HG02588 (cell line): ENCODE measurements at regions not wholly inside any gene's neighbourhood (a gene's known extent, or its start where the extent isn't known, plus 50 kb on each side); places are given as distances from the start of the nearest gene placed in this dataset.

Experiments used
- ATAC-seq: cut with Tn5 transposase; IDR thresholded peaks from one replicate; pipeline ENCODE4 v1.9.1; 2021; ENCODE audit warnings: mild to moderate bottlenecking, moderate library complexity; ENCODE audit not compliant: unreplicated experiment

- no peak for ATAC-seq
Observed at GRCh38 chr14:94685166-94685581, 73.0 kb downstream of the SERPINA3 start.

- no peak for ATAC-seq
Observed at GRCh38 chr14:94682736-94683135, 70.5 kb downstream of the SERPINA3 start.

- ATAC-seq: no peak
Observed at GRCh38 chr14:94682061-94682516, 69.9 kb downstream of the SERPINA3 start.

- no peak for ATAC-seq
Observed at GRCh38 chr14:94681300-94682060, 69.3 kb downstream of the SERPINA3 start.

- ATAC-seq: no peak
Observed at GRCh38 chr14:94680862-94681288, 68.7 kb downstream of the SERPINA3 start.

GRCh38 chr14:94679937-94680861 is 68.0 kb downstream of the SERPINA3 start:
- ATAC-seq: no peak

- no peak for ATAC-seq
Observed at GRCh38 chr14:94679106-94679810, 67.1 kb downstream of the SERPINA3 start.

GRCh38 chr14:94677747-94678146 is 65.6 kb downstream of the SERPINA3 start:
- ATAC-seq: no peak

GRCh38 chr14:94677213-94677612 is 65.0 kb downstream of the SERPINA3 start:
- no peak for ATAC-seq

- ATAC-seq: no peak
Observed at GRCh38 chr14:94676495-94677185, 64.4 kb downstream of the SERPINA3 start.

GRCh38 chr14:94675036-94675435 is 62.8 kb downstream of the SERPINA3 start:
- no peak for ATAC-seq

- no peak for ATAC-seq
Observed at GRCh38 chr14:94673781-94674231, 61.6 kb downstream of the SERPINA3 start.
